SKM-1 (cell line): ENCODE measurements at regions not wholly inside any gene's neighbourhood (a gene's known extent, or its start where the extent isn't known, plus 50 kb on each side); places are given as distances from the start of the nearest gene placed in this dataset.

Experiments used
- DNase-seq: peaks from one replicate; lab custom pipeline; 2025; ENCODE audit not compliant: unreplicated experiment; lab: John Stamatoyannopoulos, UW

DNA sequence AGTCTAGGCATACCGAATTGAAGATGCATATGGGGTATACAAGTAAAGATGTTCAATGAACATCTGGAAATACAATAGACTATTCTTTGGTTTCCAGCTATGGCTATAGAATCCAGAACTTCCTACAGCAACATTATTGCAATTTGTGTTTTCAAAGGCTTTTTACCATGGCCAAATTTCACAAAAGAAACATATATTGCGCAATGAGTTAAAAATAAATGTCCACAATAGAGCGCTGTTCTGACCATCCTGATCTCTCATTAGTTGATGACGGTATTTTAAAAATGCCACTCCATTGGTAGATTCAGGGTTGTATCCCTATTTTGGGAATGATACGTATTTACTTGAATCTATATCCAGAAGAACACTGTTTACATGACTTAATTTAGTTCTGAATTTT lies 139.2 kb downstream of the LINC00632 start:
- DNase-seq, result no peak

DNA sequence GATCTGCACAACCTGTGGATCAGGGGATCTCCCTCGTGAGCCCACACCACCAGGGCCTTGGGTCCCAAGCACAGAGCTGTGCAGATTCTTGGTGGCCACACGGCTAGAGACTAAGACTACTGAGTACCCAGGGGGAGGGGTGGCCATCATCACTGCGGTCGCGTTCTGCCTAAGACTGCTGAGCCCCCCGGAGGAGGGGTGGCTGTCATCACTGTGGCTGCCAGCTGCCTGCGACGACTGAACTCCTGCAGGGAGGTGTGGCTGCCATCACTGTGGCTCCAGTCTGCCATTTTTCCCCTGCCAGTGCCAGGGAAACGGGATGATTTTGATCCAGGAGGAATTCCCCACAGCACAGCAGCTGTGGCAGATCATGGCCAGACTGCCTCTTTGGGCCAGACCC lies 141.7 kb upstream of the SPANXB1 start:
- DNase-seq, result no peak

DNA sequence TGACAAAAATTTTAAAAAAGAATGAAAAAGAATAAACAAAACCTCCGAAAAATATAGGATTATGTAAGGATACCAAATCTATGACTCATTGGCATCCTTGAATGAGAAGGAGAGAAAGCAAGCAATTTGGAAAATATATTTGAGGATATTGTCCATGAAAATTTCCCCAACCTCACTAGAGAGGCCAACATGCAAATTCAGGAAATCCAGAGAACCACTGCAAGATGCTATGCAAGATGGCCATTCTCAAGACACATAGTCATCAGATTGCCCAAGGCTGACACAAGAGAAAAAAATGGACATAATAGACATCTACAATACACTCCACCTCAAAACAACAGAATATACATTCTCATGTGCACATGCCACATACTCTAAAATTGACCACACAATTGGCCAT lies 135.9 kb upstream of the SPANXB1 start:
- no peak for DNase-seq

DNA sequence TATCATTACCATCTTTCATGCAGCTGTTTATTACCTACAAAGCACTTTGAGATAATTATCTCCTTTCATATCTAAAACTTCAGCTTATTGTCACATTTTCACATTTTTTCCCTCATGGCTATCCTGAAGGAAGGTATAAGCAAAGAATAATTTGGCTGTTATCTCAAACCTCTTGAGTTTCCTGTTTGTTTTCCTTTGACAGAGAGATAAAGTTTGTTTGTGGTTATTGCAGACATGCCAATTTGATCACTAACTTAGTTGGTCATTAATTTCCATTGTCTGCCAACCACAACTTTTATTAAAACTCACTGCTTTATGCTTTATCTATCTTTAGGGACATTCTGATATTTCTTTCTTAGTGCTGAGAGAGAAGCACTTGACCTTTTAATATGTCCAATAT lies 89.8 kb upstream of the SPANXB1 start:
- no peak for DNase-seq

DNA sequence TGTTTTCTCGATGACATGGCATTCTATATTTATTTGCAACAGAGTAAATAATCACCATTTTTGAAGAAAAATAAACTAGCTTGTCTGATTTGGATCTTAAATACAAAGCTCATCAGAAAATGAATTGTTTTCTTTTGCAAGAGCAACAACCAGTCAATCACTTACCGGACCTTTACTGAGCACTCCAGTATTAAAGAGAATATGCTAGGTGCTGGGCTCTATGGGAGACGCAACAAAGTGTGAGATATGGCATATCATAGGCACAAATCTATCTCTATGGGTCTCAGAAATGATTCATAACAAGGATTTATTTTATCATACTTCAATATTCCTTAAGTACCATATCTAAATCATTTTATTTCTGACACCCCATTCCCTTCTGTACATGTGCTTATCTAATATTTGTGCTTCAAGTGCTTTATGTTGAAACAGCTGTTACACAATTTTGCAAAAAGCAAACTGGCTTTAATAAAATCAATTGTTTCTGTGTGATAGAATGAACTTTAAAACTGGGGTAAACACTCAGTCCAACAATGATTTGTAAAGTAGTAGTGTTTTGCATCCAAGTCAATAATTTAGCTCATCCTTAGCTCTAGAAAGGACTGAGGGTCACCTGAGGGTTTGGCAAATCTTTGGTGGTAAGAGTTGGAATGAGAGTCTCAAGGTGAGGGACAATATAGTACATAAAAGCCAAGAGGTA lies 88.4 kb upstream of the SPANXB1 start:
- no peak for DNase-seq

DNA sequence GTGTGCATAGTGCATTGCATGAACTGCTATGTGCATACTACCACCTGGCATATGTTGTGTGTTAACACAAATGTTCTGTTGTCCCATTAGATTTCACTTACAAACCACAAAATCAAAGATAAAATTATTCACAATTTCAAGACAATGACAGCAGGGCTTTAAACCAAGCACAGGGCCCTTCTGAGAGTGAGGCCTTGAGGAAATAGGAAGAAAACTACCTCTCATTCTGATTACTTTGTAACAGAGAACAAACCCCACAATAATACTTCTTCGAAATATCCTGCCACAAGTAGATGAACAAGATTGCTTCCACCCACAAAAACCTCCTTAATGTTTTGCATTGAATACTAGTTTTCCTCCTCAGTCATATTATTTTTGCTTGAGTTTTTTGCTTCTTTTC lies 85.5 kb upstream of the SPANXB1 start:
- DNase-seq, result no peak

DNA sequence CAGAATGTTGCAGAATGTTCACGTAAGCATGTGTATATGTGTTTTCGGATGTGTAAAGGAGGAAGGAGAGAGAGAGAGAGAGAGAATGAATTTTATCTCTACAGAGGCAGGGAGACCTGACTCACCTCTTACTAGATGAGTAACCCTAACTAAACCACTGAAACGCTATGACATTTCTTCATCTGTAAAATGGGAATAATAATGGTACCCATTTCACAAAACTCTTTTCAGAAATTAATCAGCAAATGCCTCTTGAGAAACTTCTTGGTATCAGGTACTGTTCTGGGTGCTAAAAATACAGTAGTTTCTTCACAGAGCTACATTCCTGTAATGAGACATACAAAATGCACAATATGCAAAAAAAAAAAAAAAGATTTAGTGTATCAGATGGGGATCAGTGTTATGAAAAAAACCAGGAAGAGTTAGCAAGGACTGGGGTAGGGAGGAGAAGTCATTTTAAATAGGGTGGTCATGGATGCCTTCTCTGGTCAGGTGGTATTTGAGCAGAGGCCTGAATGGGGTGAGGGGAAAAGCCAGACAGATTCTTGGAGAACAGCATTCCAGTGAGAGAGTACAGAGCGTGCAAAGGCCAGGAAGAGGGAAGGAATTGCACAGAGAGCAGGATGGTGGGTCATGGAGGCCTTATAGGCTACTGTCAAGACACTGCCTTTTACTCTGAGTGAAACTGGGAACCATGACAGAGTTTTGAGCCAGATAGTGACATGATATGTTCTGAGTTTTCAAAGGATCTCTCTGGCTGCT lies 84.9 kb upstream of the SPANXB1 start:
- DNase-seq, result no peak

DNA sequence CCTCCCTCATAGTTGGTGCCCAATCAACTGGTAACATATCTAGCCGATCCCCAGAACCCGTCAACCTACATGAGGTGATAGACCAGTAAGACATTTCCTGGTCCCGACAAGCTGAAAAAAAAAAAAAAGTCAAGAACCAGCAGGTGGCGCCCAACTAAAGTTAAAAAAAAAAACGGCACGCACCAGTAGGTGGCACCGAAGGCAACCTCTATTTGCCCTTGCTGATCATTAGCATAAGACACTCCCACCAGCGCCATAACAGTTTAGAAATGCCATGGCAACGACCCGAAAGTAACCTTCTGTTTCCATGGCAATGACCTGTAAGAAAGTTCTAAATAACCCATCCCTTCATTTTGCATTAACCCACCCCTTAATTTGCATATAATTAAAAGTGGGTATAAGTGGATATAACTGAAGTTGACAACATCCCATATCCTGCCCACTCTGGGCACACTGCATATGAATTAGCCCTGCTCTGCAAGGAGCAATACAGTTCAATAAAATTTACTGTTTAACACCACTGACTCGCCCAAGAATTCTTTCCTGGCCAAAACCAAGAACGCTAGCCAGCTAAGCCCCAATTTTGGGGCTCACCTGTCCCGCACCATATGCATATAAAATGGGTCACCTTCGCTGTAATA lies 83.9 kb upstream of the SPANXB1 start:
- peak; percentile 5 for DNase-seq

DNA sequence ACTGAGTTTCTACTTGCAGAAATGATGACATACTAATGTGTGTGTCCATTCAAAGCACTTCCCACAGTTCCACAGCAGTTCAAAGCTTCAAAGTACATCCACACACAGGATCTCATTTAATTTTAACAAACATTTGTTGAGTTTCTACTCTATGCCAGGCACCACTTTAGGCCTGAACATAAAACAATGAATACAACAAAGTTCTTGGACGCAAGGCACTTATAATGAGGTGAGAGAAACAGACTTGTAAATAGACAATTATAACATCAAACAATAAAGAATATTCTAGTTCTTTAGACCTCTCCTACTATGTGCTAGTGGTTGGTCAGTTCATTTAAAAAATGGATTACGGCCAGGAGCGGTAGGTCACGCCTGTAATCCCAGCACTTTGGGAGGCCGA lies 82.0 kb upstream of the SPANXB1 start:
- no peak for DNase-seq

DNA sequence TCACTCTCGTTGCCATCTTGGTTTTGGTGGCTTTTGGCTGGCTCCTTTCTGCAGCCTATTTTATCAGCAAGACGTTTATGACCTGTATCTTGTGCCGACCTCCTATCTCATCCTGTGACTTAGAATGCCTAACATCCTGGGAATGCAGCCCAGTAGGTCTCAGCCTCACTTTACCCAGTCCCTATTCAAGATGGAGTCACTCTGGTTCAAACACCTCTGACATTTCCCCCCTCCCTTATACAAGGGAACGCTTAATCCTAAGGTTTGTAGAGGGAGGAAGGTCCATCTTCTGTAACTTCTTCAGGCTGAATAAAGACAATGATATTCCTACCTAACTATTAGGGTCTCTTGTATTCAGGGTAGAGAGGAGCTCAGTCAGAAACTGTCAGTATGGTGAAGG lies 79.3 kb upstream of the SPANXB1 start:
- DNase-seq, result no peak

DNA sequence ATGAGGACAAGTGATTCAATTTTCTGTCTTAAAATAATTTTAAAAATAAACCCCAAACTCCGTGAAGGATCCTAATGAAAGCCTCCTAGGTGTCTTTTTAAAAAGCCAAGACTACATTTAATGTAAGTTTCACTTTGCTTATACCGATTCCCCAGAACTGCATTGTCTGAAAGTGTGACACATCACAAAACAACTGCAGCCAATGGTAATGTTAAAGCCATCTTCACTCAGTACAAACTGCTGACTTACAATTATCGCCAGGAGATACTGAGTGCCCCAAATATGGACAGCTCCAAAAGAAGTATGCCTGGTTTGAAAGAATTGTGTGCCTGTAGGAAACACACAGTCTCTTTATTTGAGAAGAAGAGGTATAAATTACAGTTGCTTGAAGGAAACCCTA lies 73.7 kb upstream of the SPANXB1 start:
- no peak for DNase-seq

DNA sequence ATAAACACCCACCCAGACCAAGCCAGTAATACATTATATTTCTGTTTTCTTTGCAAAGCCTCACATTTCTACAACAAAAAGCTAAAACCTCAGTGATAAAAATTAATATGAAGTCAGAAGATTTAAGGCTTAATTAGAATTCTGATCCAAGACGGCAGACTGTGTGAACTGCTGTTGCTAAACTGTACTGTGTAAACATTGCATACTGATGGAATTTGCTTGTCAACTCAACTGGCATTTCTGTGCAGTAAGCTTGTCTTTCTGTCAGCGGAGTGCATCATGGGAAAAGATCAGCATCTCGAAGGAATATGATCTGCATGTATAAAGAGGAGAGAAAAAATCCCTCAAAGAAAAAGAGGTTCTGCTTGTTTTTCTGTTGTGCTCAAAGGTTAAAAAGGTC lies 69.4 kb upstream of the SPANXB1 start:
- DNase-seq, result no peak

DNA sequence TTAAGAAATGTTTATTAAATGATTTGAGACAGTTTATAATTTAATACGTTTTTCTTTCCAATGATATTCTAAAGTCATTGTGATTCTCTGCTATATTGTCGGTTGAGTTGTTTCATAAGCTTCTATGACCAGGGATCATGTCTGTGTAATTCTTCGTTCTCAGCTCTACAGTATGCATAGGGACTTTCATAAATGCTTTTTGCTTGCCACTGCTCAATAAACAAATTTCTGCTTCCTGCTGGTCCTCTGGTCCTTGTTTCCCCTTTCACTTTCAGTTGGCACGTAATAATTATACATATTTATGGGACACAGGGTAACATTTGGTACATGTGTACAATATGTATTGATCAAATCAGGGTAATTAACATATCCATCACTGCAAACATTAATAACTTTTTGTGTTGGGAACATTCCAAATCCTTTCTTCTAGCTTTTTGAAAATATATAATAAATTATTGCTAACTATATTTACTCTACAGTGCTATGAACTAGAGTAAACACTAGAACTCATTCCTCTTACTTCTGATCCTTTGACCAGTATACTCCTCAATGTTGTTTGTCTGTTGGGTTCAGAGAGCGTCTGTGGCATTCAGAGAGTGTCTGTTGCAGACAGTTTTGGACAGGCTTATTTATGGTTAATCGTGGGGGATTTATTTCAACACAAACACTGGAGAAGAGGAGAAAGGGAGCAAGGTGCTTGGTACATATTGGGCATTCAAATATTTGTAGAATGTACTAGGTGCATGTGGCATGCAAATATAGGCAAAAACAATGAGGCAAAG lies 68.3 kb upstream of the SPANXB1 start:
- DNase-seq, result no peak

DNA sequence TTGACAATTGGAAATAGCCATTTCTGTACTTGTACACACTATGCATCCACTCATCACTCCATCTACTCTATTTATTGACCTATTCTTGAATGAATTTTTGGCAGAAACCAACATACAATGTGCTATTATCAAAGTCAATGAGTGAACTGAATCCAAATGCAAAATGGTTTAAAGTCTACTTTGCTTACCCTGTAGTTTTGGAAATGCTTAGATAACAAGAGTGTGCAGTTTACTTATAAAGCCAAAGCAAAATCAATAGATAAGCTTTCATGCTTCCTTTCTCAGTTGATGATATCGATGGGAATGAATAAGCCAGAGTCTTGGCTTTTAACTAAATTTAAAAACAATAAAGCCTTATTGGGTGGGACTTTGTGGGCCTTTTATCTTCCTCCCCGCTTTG lies 58.9 kb upstream of the SPANXB1 start:
- DNase-seq, result no peak

DNA sequence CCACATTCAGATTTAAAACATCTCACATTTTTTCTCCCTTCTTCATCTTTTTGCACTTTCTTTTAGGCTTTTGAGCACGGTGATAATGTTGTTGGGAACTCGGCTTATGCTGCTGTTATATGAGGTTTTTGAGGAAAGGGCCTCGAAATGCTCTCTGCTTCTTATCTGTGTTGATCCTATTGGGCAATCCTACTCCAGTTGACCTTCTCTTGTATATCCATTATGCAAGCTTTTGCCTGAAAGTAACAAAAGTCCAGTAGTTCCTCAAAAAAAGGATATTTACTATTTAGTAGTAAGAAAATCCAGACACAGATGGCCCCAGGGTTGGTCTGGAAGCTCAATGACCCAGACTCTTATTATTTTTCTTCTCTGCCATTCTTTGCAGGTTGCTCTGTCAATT lies 57.7 kb upstream of the SPANXB1 start:
- peak; percentile 40 for DNase-seq

DNA sequence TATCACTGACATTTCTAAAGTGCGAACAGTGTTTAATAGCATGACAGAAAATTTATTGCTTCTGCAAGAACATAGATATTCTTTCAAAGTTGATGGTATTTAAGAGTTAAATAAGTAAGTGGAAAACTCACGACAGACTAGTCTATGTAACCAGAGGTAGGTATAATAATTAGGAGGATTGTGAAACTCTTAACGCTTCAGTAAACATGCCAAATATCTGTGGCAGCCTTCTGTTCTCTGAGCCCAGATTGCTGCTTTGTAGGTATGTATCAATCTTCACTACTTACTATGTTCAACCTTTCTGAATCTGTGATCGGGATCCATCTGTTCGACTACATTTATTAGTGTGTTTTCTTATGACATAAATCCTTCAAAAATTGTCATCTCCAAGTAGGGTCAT lies 53.6 kb upstream of the SPANXB1 start:
- no peak for DNase-seq

DNA sequence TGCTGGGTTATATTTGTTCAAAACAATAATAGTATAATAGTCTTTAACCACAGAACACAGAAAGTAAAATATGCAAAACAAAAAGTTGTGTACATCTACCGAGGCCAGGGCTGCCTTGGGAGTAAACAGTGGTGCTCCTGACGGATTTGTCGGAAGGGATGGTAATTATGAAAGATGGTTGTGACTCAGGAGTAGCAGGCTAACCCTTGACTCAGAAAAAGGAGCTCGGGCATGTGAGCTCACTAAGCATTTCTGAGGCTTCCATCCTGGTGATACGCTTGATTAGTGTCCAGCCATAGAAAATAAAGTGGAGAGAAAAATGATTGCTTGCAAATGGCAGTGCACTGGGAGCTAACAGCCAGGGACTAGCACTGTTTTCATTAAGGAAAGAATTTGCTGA lies 53.2 kb upstream of the SPANXB1 start:
- no peak for DNase-seq
